Right lobe of liver (tissue), 6 donors: ENCODE measurements at regions not wholly inside any gene's neighbourhood (a gene's known extent, or its start where the extent isn't known, plus 50 kb on each side); places are given as distances from the start of the nearest gene placed in this dataset.

Experiments
- ATAC-seq, 4 donors: fragments of 200-7000 bp; cut with Tn5 transposase; one replicate each; pipeline ENCODE4 v1.9.1; 2020; ENCODE audit warnings: mild to moderate bottlenecking in 4 of 4, moderate library complexity in 4 of 4
- DNase-seq, 3 donors: peaks; one replicate each; pipeline ENCODE4 v3.0.0-alpha.2; 2020
- H3K27ac ChIP-seq, 3 donors: fragments of 200-600 bp; one replicate each; pipeline ENCODE4 v1.8.0; 2022
- H3K27me3 ChIP-seq, 2 donors: fragments of 200-600 bp; one replicate each; pipeline ENCODE4 v1.8.0; 2022
- H3K36me3 ChIP-seq, 4 donors: fragments of 200-600 bp; sonication (generic) in 1 of 4; one replicate each; pipeline versions ENCODE4 v1.5.1 to v1.8.0; 2017 to 2022; ENCODE audit warnings: control low read depth in 1 of 4
- H3K4me1 ChIP-seq, 4 donors: fragments of 200-600 bp; sonication (generic) in 1 of 4; one replicate each; pipeline versions ENCODE4 v1.5.1 to v1.8.0; 2017 to 2022; ENCODE audit warnings: control low read depth in 1 of 4
- H3K4me3 ChIP-seq, 3 donors: fragments of 200-600 bp; one replicate each; pipeline ENCODE4 v1.8.0; 2022
- H3K9me3 ChIP-seq, 4 donors: fragments of 200-600 bp; sonication (generic) in 1 of 4; one replicate each; pipeline versions ENCODE4 v1.5.1 to v1.8.0; 2017 to 2022; ENCODE audit warnings: control low read depth in 1 of 4
- POLR2A ChIP-seq: fragments of 450-650 bp; IDR thresholded peaks from one replicate; pipeline ENCODE4 v1.6.1; 2017; ENCODE audit warnings: antibody characterized with exemption, mild to moderate bottlenecking
- WGBS: methylation state at CpG from one replicate; pipeline ENCODE4 v1.1.6; 2018; ENCODE audit warnings: low coverage, low lambda C conversion rate; ENCODE audit not compliant: insufficient coverage; ENCODE audit errors: missing lambda C conversion rate; 5-methylcytosine and 5-hydroxymethylcytosine counted together
- intact Hi-C, 2 donors: fragments of 100-400 bp; cut with DNase I; formaldehyde crosslinking; loops; one replicate each; pipeline versions ENCODE4 v1.11.2 to v1.14.1; 2022
- TF ChIP-seq, protein P1 (sequence below), 4 donors: fragments of 200-600 bp in 3 of 4; fragments of 450-650 bp in 1 of 4; IDR thresholded peaks; one replicate each; pipeline versions ENCODE4 v1.5.1 to v1.8.0; 2016 to 2022; ENCODE audit warnings: antibody characterized with exemption in 4 of 4, mild to moderate bottlenecking in 2 of 4
- donor health status: DM: no; HTN: yes; CAD: no.
- donor health status: DM: no; HTN: no; CAD: no.
- donor health status: DM: no; HTN: no; CAD: no.
- donor health status: DM: no; HTN: yes; CAD: no.
- donor health status: DM: no; HTN: yes; CAD: no.

DNA sequence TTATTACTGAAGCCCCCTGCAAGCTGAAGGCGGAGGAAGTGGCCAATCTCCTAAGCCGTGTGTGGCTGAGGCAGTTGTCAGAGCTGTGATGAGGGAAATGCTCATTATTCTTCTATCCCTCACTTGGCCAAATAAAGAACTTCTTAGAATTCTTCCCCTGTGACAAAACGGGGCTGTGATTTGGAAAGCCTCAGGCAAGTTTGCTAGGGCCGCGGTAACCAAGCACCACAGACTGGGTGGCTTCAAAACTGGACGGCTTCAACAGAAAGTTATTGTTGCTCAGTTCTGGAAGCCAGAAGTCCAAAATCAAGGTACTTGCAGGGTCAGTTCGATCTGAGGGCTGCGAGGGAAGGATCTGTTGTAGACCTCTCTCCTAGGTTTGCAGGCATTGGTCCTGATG, 72.3 kb upstream of the STEAP1B start:
- no peak for DNase-seq
- WGBS: 76% methylated on average over 6 of the region's 8 CpGs
- Histone ChIP-seq H3K9me3 (no peaks in the 10 kb centered on the region), H3K36me3 (no peaks in the 10 kb centered on the region), H3K4me3 (no peak overlapping the region), H3K4me1 (peaks cover 0 to 8% (median 4%) of the 10 kb centered on the region in 4 donors), H3K27me3 (no peaks in the 10 kb centered on the region), H3K27ac (no peak overlapping the region)
- intact Hi-C loops: no loop called here
- no peak for TF ChIP-seq POLR2A
- TF ChIP-seq, protein P1, sequence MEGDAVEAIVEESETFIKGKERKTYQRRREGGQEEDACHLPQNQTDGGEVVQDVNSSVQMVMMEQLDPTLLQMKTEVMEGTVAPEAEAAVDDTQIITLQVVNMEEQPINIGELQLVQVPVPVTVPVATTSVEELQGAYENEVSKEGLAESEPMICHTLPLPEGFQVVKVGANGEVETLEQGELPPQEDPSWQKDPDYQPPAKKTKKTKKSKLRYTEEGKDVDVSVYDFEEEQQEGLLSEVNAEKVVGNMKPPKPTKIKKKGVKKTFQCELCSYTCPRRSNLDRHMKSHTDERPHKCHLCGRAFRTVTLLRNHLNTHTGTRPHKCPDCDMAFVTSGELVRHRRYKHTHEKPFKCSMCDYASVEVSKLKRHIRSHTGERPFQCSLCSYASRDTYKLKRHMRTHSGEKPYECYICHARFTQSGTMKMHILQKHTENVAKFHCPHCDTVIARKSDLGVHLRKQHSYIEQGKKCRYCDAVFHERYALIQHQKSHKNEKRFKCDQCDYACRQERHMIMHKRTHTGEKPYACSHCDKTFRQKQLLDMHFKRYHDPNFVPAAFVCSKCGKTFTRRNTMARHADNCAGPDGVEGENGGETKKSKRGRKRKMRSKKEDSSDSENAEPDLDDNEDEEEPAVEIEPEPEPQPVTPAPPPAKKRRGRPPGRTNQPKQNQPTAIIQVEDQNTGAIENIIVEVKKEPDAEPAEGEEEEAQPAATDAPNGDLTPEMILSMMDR (IDR thresholded peaks at IDR 0.05): no peak
- no peak for ATAC-seq

DNA sequence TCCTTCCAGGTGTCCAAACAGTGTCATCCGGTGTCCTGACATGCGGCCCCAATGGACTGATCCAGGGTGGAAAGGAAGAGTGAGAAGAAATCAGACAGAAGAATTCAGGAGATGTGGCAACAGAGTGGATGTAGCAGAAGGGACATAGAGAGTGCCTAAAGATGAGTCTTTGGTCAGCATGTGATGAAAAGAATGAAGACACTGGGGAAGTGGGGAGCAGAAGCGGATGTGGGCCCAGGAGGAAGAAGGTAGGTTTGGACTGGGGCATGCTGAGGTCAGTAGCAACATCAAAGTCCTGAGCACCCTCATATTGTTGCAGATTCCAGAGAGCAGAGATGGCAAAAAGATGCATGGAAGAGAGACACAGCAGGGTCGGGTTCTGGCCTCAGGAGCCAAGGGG, 71.8 kb upstream of the STEAP1B start:
- WGBS: 74% methylated on average over 4 of the region's 4 CpGs
- H3K36me3 ChIP-seq: no peaks in the 10 kb centered on the region
- TF ChIP-seq POLR2A: no peak
- TF ChIP-seq, protein P1 (IDR thresholded peaks at IDR 0.05): no peak
- H3K4me3 ChIP-seq: no peak overlapping the region
- H3K27ac ChIP-seq: no peak overlapping the region
- intact Hi-C loops: no loop called here
- no peaks in the 10 kb centered on the region for H3K27me3 ChIP-seq
- no peaks in the 10 kb centered on the region for H3K9me3 ChIP-seq
- peaks cover 0 to 4% (median 1%) of the 10 kb centered on the region in 4 donors for H3K4me1 ChIP-seq
- DNase-seq: no peak
- peak in 1 of 4 donors; percentile 17 for ATAC-seq

DNA sequence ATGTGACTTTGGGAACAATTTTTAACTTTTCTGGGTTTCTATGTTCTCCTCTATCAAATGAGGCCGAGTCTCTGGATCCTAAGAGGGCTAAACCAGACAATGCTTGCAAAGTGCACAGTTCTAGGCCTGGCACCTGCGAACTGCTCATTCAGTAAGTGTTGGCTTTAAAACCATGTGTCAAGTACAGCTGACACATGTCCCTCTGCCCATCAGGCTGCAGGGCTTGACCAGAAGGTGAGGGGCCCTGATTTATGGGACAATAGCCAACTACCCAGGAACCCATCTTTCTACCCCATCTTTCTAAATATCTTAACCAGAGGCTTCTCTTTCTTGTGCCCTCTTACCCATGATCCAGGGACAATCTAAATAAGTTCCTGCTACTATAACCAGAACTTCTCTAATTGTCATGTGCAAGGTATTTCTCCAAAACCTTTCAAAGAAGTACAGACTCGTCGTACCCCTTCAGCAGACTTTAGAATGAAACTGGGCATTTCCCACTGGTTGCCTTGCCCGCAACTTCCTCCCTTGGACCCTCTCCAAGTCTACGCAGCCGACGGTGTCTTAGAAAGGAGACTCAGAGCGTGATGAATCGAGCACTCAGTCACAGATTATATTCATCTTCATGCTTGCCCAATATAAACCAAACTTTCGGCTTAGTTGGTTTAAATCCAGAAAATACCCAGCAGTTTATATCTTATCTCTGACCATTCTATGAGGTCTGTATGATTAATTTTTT, 69.8 kb upstream of the STEAP1B start:
- intact Hi-C loops: no loop called here
- Histone ChIP-seq H3K4me1 (peaks cover 0 to 19% (median 9%) of the 10 kb centered on the region in 4 donors), H3K9me3 (no peaks in the 10 kb centered on the region), H3K27me3 (no peaks in the 10 kb centered on the region), H3K27ac (no peak overlapping the region), H3K36me3 (no peaks in the 10 kb centered on the region), H3K4me3 (no peak overlapping the region)
- no peak for ATAC-seq
- TF ChIP-seq, protein P1 (IDR thresholded peaks at IDR 0.05): no peak
- TF ChIP-seq POLR2A: no peak
- no peak for DNase-seq
- 63% methylated on average over 11 of the region's 11 CpGs for WGBS

DNA sequence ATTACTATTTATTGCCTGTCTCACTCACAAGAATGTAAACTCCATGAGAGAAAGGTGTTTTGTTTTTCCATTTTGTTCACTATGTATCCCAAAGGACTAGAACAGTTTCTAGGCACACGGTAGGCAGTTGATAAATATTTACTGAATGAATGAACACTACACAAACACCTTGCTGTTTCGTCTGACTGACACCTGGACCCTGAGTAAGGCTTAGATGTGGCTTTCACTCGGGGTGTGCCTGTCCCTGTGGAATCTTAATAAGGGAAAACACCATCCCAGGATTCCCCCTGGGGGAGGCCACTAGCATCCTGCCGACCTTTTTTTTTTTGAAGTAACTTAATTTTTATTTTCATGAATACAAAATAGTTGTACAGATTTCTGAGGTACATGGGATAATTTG, 66.6 kb upstream of the STEAP1B start:
- Histone ChIP-seq H3K36me3 (no peaks in the 10 kb centered on the region), H3K27me3 (no peaks in the 10 kb centered on the region), H3K27ac (peak overlapping the region in 1 of 3 donors; percentile 17), H3K4me3 (no peak overlapping the region), H3K9me3 (no peaks in the 10 kb centered on the region), H3K4me1 (peaks cover 0 to 27% (median 13%) of the 10 kb centered on the region in 4 donors)
- intact Hi-C loops: no loop called here
- TF ChIP-seq, protein P1 (IDR thresholded peaks at IDR 0.05): no peak
- TF ChIP-seq POLR2A: no peak
- ATAC-seq: no peak
- WGBS: 47% methylated on average over 4 of the region's 4 CpGs
- DNase-seq: no peak
